Epithelial cell of proximal tubule (primary cell): ENCODE measurements at regions not wholly inside any gene's neighbourhood (a gene's known extent, or its start where the extent isn't known, plus 50 kb on each side); places are given as distances from the start of the nearest gene placed in this dataset.
A peak's percentile ranks its signal among the peaks of the same experiment; 100 is the strongest.
"Not testable (repeated sequence)": the region's sequence is repeated elsewhere in the genome, so short reads cannot be mapped to it uniquely, and the experiment has no call there.

Source experiments
- DNase-seq: peaks from one replicate; pipeline ENCODE4 v3.0.0-alpha.2; 2011; ENCODE audit warnings: low read depth
- H3K4me3 ChIP-seq: 2 replicates; pipeline ENCODE4 v1.5.1; 2011; ENCODE audit warnings: low read depth, mild to moderate bottlenecking, low read length
- CTCF ChIP-seq: conservative IDR thresholded peaks from 2 replicates; pipeline ENCODE4 v1.5.1; 2012; ENCODE audit warnings: low read depth, mild to moderate bottlenecking, low read length

GRCh38 chr13:38226496-38226895 is 123.2 kb upstream of the UFM1 start:
- no peak overlapping the region for H3K4me3 ChIP-seq
- no peak for DNase-seq
- TF ChIP-seq CTCF = no peak

DNA sequence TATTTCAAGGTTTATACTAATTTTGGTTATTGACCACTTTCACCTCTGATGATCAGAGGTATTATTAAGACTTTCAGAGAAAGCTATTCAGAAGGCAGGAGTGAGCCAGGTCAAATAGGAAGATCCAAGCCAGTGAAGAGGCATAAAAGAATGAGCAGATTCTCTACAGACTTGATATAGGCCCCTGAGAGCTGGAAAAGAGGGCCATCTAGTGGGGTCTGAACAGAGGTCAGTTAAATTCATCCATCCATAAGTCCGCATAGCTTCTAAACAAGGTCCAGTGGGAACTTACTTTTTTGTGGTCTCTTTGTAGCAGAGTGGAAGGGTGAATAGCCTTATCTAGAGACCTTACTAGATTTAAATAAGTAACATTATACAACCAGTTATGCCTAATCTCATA is 126.6 kb upstream of the UFM1 start:
- no peak overlapping the region for H3K4me3 ChIP-seq
- DNase-seq = no peak
- peak; percentile 33 for TF ChIP-seq CTCF

DNA sequence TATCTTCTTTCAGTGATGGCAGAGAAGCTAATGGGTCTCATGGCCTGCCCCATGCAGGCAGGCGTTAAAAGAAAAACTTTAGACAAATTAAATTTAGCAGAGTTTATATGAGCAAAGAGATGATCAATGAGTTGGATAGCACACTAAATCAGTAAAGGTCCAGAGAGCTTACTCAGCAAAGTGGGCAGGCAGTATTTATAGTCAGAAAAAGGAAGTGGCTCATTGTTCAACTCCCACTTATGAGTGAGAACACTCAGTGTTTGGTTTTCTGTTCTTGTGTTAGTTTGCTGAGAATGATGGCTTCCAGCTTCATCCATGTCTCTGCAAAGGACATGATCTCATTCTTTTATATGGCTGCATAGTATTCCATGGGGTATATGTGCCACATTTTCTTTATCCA is 128.5 kb upstream of the UFM1 start:
- H3K4me3 ChIP-seq, DNase-seq: not testable (repeated sequence)

DNA sequence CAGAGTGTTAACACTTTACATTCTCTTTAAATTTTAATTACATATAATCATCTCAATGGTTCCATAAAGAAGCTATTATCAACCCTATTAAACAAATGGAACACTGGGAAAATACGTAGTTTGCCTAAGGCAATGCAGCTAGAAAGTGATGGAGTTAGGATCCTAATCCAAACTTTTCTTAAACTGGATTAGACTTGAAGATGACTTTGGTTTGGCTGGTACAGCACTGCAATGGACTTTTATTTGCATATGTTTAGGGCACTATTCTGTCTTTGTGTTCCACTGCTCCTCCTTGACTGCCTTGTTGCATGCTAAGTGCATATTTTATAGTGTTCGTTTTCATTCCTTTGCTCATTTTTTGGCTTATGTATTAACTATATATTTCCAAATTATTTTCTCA is 133.5 kb upstream of the UFM1 start:
- no peak for TF ChIP-seq CTCF
- no peak for DNase-seq
- H3K4me3 ChIP-seq = no peak overlapping the region

GRCh38 chr13:38213314-38213713 is 136.3 kb upstream of the UFM1 start:
- DNase-seq = no peak
- TF ChIP-seq CTCF = no peak
- no peak overlapping the region for H3K4me3 ChIP-seq

DNA sequence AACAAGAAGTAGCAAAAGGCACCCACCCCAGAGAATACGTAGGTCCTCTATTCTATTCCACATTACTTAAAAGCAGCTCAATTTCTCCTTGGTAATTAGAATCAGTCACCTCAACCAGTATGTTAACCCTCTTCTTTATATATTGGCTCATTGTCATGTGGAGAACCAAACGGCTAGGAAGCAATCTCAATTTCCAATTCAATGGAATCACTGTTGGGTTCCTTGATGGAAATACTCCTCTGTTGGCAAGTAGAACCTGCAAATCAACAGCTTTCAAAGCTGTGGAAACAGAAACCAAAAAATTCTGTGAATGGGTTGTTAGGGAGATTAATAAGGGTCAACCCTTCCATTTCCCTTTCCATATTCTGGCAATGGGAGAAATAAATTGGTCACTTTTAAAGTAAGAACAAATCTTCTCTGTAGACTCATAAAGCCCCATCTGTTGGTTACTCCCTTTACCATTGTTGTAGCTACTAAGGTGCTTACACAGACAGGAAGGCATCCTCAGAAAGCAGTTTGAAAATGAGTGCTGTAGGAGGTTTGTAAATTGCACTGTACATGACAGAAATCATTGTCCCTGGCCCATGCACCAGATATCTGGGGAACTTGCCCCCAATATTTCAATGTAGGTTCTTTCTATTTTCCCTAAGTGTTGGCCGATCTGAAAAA is 138.6 kb upstream of the UFM1 start:
- no peak for DNase-seq
- no peak for TF ChIP-seq CTCF
- H3K4me3 ChIP-seq = no peak overlapping the region

- TF ChIP-seq CTCF = no peak
Measured at GRCh38 chr13:38204556-38204955, 145.1 kb upstream of the UFM1 start.

More at GRCh38 chr13:38204556-38204955, 145.1 kb upstream of the UFM1 start:
- no peak for DNase-seq
- no peak overlapping the region for H3K4me3 ChIP-seq
